PC-3 (cell line): ENCODE measurements at regions not wholly inside any gene's neighbourhood (a gene's known extent, or its start where the extent isn't known, plus 50 kb on each side); places are given as distances from the start of the nearest gene placed in this dataset.

Experiments used
- CTCF ChIP-seq: fragments of 300-600 bp; sonication (generic); conservative IDR thresholded peaks from 2 replicates; pipeline ENCODE4 v1.5.1; 2017; ENCODE audit warnings: antibody characterized with exemption, low read depth, mild to moderate bottlenecking, low read length
- EZH2 ChIP-seq: fragments of 300-600 bp; sonication (generic); IDR thresholded peaks from one replicate; pipeline ENCODE4 v1.6.1; 2017; ENCODE audit warnings: antibody characterized with exemption, mild to moderate bottlenecking, low read length; ENCODE audit not compliant: unreplicated experiment

GRCh38 chr3:182739619-182740018 is 53.7 kb upstream of the ATP11B start:
- TF ChIP-seq CTCF (no peak), EZH2 (no peak)
